ENCODE measurements at regions not wholly inside any gene's neighbourhood (a gene's known extent, or its start where the extent isn't known, plus 50 kb on each side); places are given as distances from the start of the nearest gene placed in this dataset.

DNA sequence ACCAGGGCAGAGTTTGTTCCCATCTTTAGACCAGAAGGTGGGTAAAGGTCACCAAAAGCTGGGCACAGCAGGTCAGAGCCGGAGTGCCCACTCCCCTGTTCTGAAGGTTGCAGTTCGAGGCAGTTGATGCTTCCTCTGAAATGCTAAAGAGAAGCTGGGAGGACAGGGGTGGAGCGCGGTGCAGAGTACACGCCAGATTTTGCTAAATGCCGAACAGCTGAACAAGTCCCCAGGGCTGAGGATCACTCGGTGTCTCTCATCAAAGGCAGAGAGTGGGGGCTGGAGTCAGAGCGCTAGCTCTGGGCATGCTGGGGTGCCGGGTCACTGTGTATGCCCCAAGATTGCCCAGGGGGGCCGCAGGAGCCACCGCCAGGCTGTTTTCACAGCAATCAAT is 197.0 kb downstream of the BCOR start:
- no peak for TF ChIP-seq CTCF (IDR thresholded peaks at IDR 0.05; ENCODE audit: low read depth, low read length, poor library complexity, severe bottlenecking)
- TF ChIP-seq EZH2phosphoT487 (IDR thresholded peaks at IDR 0.05; ENCODE audit: borderline replicate concordance, low read length): no peak

Data from DOHH2 (cell line).